ENCODE measurements at regions not wholly inside any gene's neighbourhood (a gene's known extent, or its start where the extent isn't known, plus 50 kb on each side); places are given as distances from the start of the nearest gene placed in this dataset.
"Not testable (repeated sequence)": the region's sequence is repeated elsewhere in the genome, so short reads cannot be mapped to it uniquely, and the experiment has no call there.

GRCh38 chr4:11650801-11651596 lies 222.3 kb upstream of the HS3ST1 start:
- no peak for DNase-seq

GRCh38 chr4:11647433-11647832 lies 218.7 kb upstream of the HS3ST1 start:
- DNase-seq = no peak

GRCh38 chr4:11643081-11643480 lies 214.4 kb upstream of the HS3ST1 start:
- DNase-seq = not testable (repeated sequence)

GRCh38 chr4:11640584-11640983 lies 211.9 kb upstream of the HS3ST1 start:
- no peak for DNase-seq

- DNase-seq = no peak
These were observed 207.9 kb upstream of the HS3ST1 start for GRCh38 chr4:11636551-11636950.

GRCh38 chr4:11636031-11636430 lies 207.3 kb upstream of the HS3ST1 start:
- no peak for DNase-seq

- no peak for DNase-seq
These were observed 206.6 kb upstream of the HS3ST1 start for GRCh38 chr4:11635342-11635741.

GRCh38 chr4:11634283-11634682 lies 205.6 kb upstream of the HS3ST1 start:
- DNase-seq = no peak

- no peak for DNase-seq
These were observed 204.7 kb upstream of the HS3ST1 start for GRCh38 chr4:11633430-11633829.

- DNase-seq = no peak
These were observed 203.8 kb upstream of the HS3ST1 start for GRCh38 chr4:11632483-11632882.

- DNase-seq = no peak
These were observed 203.3 kb upstream of the HS3ST1 start for GRCh38 chr4:11632025-11632424.

GRCh38 chr4:11631416-11631815 lies 202.7 kb upstream of the HS3ST1 start:
- DNase-seq = no peak

GRCh38 chr4:11628093-11628725 lies 199.5 kb upstream of the HS3ST1 start:
- DNase-seq = no peak

GRCh38 chr4:11626066-11626465 lies 197.4 kb upstream of the HS3ST1 start:
- DNase-seq = no peak

GRCh38 chr4:11625211-11625610 lies 196.5 kb upstream of the HS3ST1 start:
- no peak for DNase-seq

GRCh38 chr4:11624370-11624769 lies 195.7 kb upstream of the HS3ST1 start:
- no peak for DNase-seq

- no peak for DNase-seq
These were observed 195.0 kb upstream of the HS3ST1 start for GRCh38 chr4:11623726-11624037.

- DNase-seq = no peak
These were observed 194.4 kb upstream of the HS3ST1 start for GRCh38 chr4:11622961-11623725.

GRCh38 chr4:11620861-11621260 lies 192.2 kb upstream of the HS3ST1 start:
- no peak for DNase-seq

- no peak for DNase-seq
These were observed 190.1 kb upstream of the HS3ST1 start for GRCh38 chr4:11618666-11619282.

GRCh38 chr4:11616856-11617255 lies 188.2 kb upstream of the HS3ST1 start:
- DNase-seq = no peak

GRCh38 chr4:11615601-11616000 lies 186.9 kb upstream of the HS3ST1 start:
- no peak for DNase-seq

- DNase-seq = no peak
These were observed 185.7 kb upstream of the HS3ST1 start for GRCh38 chr4:11614426-11614825.

GRCh38 chr4:11611868-11612267 lies 183.2 kb upstream of the HS3ST1 start:
- no peak for DNase-seq

Data from 8988T (cell line).